Right lobe of liver (tissue), 4 donors: ENCODE measurements at regions not wholly inside any gene's neighbourhood (a gene's known extent, or its start where the extent isn't known, plus 50 kb on each side); places are given as distances from the start of the nearest gene placed in this dataset.

Source experiments
- CTCF ChIP-seq, 4 donors: fragments of 200-600 bp in 3 of 4; fragments of 450-650 bp in 1 of 4; IDR thresholded peaks; one replicate each; pipeline versions ENCODE4 v1.5.1 to v1.8.0; 2016 to 2022; ENCODE audit warnings: antibody characterized with exemption in 4 of 4, mild to moderate bottlenecking in 2 of 4
- POLR2A ChIP-seq: fragments of 450-650 bp; IDR thresholded peaks from one replicate; pipeline ENCODE4 v1.6.1; 2017; ENCODE audit warnings: antibody characterized with exemption, mild to moderate bottlenecking
- donor health status: DM: no; HTN: no; CAD: no.
- donor health status: DM: no; HTN: no; CAD: no.
- donor health status: DM: no; HTN: yes; CAD: no.

- TF ChIP-seq CTCF (IDR thresholded peaks at IDR 0.05) (no peak), POLR2A (no peak)
Observed at GRCh38 chr5:82403026-82403425, 124.9 kb upstream of the RPS23 start.
